Caco-2 (cell line): ENCODE measurements at regions not wholly inside any gene's neighbourhood (a gene's known extent, or its start where the extent isn't known, plus 50 kb on each side); places are given as distances from the start of the nearest gene placed in this dataset.

Experiments
- BruUV-seq: library from RNA; stranded (reverse); fragments of 400-500 nt; replicated peaks from 2 replicates; lab custom pipeline; 2021; lab: Mats Ljungman, UMichigan
- CTCF ChIA-PET: fragments of 300-600 bp; sonication (Branson Sonifier 250); formaldehyde crosslinking; loops from one replicate; lab custom pipeline; 2022; ENCODE audit warnings: antibody characterized with exemption; lab: Charles Lee
- POLR2A ChIA-PET: fragments of 300-600 bp; sonication (Branson Sonifier 250); formaldehyde crosslinking; loops from one replicate; lab custom pipeline; 2022; ENCODE audit warnings: antibody characterized with exemption; lab: Charles Lee
- DNase-seq, 2 experiments: peaks; one replicate each; pipeline versions ENCODE4 v3.0.0 to v3.0.0-alpha.2; 2020 to 2022
- H3K27me3 ChIP-seq: replicated peaks from 2 replicates; pipeline ENCODE4 v1.6.0; 2011; ENCODE audit warnings: low read length; ENCODE audit not compliant: control insufficient read depth, insufficient read depth
- H3K36me3 ChIP-seq: 2 replicates; pipeline ENCODE4 v1.5.1; 2011; ENCODE audit warnings: low read length; ENCODE audit not compliant: control insufficient read depth, insufficient read depth
- H3K4me1 ChIP-seq: fragments of 250-450 bp; sonication (Bioruptor Pico); 2 replicates; pipeline ENCODE4 v1.5.1; 2020; ENCODE audit warnings: mild to moderate bottlenecking
- H3K4me3 ChIP-seq: 2 replicates; pipeline ENCODE4 v1.5.1; 2011; ENCODE audit warnings: low read depth, mild to moderate bottlenecking, control low read depth, low read length
- H3K9me3 ChIP-seq: fragments of 250-450 bp; sonication (Bioruptor Pico); 2 replicates; pipeline ENCODE4 v1.5.1; 2020; ENCODE audit warnings: mild to moderate bottlenecking, moderate library complexity
- H3K27ac Mint-ChIP-seq: one replicate; pipeline ENCODE4 v1.8.0; 2022; ENCODE audit warnings: mixed read lengths; ENCODE audit not compliant: unreplicated experiment
- H3K27me3 Mint-ChIP-seq: one replicate; pipeline ENCODE4 v1.8.0; 2022; ENCODE audit warnings: mixed read lengths; ENCODE audit not compliant: insufficient read depth, unreplicated experiment
- H3K36me3 Mint-ChIP-seq: one replicate; pipeline ENCODE4 v1.8.0; 2022; ENCODE audit warnings: mild to moderate bottlenecking, mixed read lengths; ENCODE audit not compliant: insufficient read depth, unreplicated experiment
- H3K4me1 Mint-ChIP-seq: one replicate; pipeline ENCODE4 v1.8.0; 2022; ENCODE audit warnings: low read depth, mixed read lengths; ENCODE audit not compliant: unreplicated experiment
- H3K4me3 Mint-ChIP-seq: one replicate; pipeline ENCODE4 v1.8.0; 2022; ENCODE audit warnings: mild to moderate bottlenecking, moderate library complexity, mixed read lengths; ENCODE audit not compliant: unreplicated experiment
- H3K9me3 Mint-ChIP-seq: one replicate; pipeline ENCODE4 v1.8.0; 2022; ENCODE audit warnings: mixed read lengths; ENCODE audit not compliant: unreplicated experiment
- intact Hi-C: fragments of 100-400 bp; cut with micrococcal nuclease; formaldehyde crosslinking; loops from one replicate; pipeline ENCODE4 v1.10.0; 2022; ENCODE audit not compliant: unreplicated experiment
- TF ChIP-seq, protein P1 (sequence below), 2 experiments: fragments of 200-600 bp in 1 of 2; IDR thresholded peaks; 1 replicate in 1 of 2; 2 replicates in 1 of 2; pipeline versions ENCODE4 v1.5.1 to v1.8.0; 2011 to 2022; ENCODE audit warnings: antibody characterized with exemption in 1 of 2, control low read depth in 1 of 2, inconsistent platforms in 1 of 2, low read depth in 1 of 2, low read length in 1 of 2, mild to moderate bottlenecking in 1 of 2, moderate library complexity in 1 of 2; ENCODE audit not compliant: insufficient read depth in 1 of 2, severe bottlenecking in 1 of 2, unreplicated experiment in 1 of 2

DNA sequence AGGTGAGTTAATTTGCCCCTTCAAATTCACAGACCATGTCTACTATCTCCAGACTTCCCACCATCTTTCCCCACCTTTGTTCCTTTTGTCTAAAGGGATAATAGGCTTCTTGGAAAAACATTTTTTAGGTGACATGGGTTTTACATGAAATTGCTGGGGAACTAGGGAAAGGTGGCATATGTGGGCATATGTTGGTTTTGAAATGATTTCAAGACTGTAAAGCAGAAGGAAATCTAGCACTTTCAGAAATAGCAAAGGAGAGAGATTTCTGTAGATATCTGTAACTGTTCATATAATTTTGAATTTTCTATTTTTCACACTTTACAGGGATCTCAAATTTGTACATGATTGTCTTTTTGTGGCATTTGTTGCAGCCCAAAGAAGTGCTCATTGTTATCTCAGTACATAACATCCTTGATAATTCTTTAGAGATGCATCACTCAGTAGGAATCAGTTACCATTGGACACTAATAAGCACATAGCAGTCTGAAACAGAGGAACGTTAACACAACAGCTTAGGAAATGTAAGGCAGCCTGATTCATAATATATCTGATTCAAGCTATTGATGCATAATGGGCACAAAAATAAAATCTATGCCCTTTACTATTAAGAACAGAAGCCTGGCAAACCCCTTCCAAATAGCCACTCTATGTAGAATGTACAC is 659.7 kb downstream of the CENPC start:
- Histone ChIP-seq H3K4me3 (no peak overlapping the region), H3K4me1 (no peaks in the 10 kb centered on the region), H3K9me3 (no peaks in the 10 kb centered on the region), H3K27me3 (no peaks in the 10 kb centered on the region), H3K36me3 (no peaks in the 10 kb centered on the region)
- ChIA-PET CTCF (no interaction called here), POLR2A (no interaction called here)
- Mint-ChIP-seq H3K36me3 (no peaks in the 10 kb centered on the region), H3K4me3 (no peak overlapping the region), H3K4me1 (no peaks in the 10 kb centered on the region), H3K27ac (no peak overlapping the region), H3K27me3 (peaks cover 8% of the 10 kb centered on the region), H3K9me3 (peaks cover 11% of the 10 kb centered on the region)
- intact Hi-C loops, result no loop called here
- DNase-seq, result no peak
- TF ChIP-seq, protein P1, sequence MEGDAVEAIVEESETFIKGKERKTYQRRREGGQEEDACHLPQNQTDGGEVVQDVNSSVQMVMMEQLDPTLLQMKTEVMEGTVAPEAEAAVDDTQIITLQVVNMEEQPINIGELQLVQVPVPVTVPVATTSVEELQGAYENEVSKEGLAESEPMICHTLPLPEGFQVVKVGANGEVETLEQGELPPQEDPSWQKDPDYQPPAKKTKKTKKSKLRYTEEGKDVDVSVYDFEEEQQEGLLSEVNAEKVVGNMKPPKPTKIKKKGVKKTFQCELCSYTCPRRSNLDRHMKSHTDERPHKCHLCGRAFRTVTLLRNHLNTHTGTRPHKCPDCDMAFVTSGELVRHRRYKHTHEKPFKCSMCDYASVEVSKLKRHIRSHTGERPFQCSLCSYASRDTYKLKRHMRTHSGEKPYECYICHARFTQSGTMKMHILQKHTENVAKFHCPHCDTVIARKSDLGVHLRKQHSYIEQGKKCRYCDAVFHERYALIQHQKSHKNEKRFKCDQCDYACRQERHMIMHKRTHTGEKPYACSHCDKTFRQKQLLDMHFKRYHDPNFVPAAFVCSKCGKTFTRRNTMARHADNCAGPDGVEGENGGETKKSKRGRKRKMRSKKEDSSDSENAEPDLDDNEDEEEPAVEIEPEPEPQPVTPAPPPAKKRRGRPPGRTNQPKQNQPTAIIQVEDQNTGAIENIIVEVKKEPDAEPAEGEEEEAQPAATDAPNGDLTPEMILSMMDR (IDR thresholded peaks at IDR 0.05; ENCODE audit: insufficient read depth in 1 of 2, low read depth in 1 of 2, low read length in 1 of 2, severe bottlenecking in 1 of 2, unreplicated experiment in 1 of 2), result no peak
- BruUV-seq, result no TSS peak

DNA sequence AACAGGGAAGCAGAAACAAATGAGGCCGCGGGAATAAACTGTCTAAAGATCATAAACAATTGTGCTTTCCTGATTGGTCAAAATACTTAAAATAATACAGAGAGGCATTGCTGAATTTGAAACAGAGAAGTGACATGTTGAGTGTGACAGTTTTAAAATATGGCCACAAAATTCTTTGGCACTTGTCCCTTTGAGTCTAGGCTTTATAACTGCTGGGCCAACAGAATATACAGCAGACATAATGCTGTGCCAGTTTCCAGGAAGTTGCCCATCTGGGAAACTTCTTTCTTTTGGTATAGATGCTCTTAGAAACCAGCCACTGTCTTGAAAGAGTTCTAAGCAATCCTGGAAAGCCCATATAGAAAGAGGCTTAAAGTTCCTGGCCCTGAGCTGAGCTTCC is 668.4 kb downstream of the CENPC start:
- H3K4me1 Mint-ChIP-seq, result no peaks in the 10 kb centered on the region
- no peaks in the 10 kb centered on the region for H3K4me1 ChIP-seq
- ChIA-PET CTCF (no interaction called here), POLR2A (no interaction called here)
- intact Hi-C loops, result no loop called here
- no peaks in the 10 kb centered on the region for H3K27me3 ChIP-seq
- H3K36me3 ChIP-seq, result no peaks in the 10 kb centered on the region
- BruUV-seq, result no TSS peak
- H3K9me3 Mint-ChIP-seq, result peaks cover 7% of the 10 kb centered on the region
- TF ChIP-seq, protein P1 (IDR thresholded peaks at IDR 0.05; ENCODE audit: insufficient read depth in 1 of 2, low read depth in 1 of 2, low read length in 1 of 2, severe bottlenecking in 1 of 2, unreplicated experiment in 1 of 2), result no peak
- DNase-seq, result no peak
- H3K27ac Mint-ChIP-seq, result no peak overlapping the region
- no peak overlapping the region for H3K4me3 ChIP-seq
- H3K27me3 Mint-ChIP-seq, result no peaks in the 10 kb centered on the region
- no peaks in the 10 kb centered on the region for H3K9me3 ChIP-seq
- H3K36me3 Mint-ChIP-seq, result no peaks in the 10 kb centered on the region
- no peak overlapping the region for H3K4me3 Mint-ChIP-seq

DNA sequence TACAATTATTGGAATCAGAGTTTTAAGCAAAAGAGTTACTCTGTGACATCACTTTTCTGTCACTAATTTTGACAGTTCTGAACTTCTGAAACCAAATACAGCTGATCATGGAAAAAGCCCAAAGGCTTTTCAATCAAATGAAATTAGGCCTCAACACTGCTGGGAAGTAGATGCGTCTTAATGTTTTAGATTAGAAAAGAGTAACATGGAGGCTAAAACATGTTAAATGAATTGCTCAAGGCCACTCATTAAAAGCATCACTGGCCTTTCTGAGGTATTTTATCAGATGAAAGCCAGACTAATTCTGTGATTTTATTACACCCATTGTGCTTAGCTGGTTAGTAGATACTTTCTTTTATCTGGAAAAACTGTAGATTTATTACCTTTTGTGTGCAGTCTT is 672.6 kb downstream of the CENPC start:
- H3K4me3 ChIP-seq, result no peak overlapping the region
- no peaks in the 10 kb centered on the region for H3K36me3 Mint-ChIP-seq
- no peaks in the 10 kb centered on the region for H3K27me3 ChIP-seq
- no peaks in the 10 kb centered on the region for H3K4me1 ChIP-seq
- POLR2A ChIA-PET, result no interaction called here
- CTCF ChIA-PET, result no interaction called here
- H3K9me3 Mint-ChIP-seq, result no peaks in the 10 kb centered on the region
- no peak for DNase-seq
- peaks cover 3% of the 10 kb centered on the region for H3K27me3 Mint-ChIP-seq
- TF ChIP-seq, protein P1 (IDR thresholded peaks at IDR 0.05; ENCODE audit: insufficient read depth in 1 of 2, low read depth in 1 of 2, low read length in 1 of 2, severe bottlenecking in 1 of 2, unreplicated experiment in 1 of 2), result no peak
- H3K9me3 ChIP-seq, result no peaks in the 10 kb centered on the region
- H3K4me3 Mint-ChIP-seq, result no peak overlapping the region
- H3K27ac Mint-ChIP-seq, result no peak overlapping the region
- H3K4me1 Mint-ChIP-seq, result no peaks in the 10 kb centered on the region
- H3K36me3 ChIP-seq, result no peaks in the 10 kb centered on the region
- BruUV-seq, result no TSS peak
- intact Hi-C loops, result no loop called here
